ENCODE measurements at regions not wholly inside any gene's neighbourhood (a gene's known extent, or its start where the extent isn't known, plus 50 kb on each side); places are given as distances from the start of the nearest gene placed in this dataset.

DNA sequence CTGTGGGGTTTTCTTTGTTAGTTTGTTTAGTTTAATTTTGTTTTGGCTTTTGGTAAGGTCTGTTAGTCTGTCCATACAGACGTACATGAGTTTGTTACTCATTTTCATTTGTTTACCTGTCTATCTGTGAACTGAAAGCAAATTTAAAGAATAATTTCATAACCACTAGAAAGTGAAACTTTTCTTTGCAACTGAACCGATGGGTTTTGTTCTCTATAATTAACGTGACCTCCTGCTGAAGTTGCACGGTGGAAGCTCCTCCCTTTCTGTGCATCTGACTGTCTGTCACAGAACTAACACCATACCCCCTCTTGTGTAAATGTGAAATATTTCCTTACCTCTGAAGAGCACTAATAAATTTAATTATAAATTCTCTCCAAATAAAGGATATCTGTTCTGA is 595.5 kb downstream of the GALC start:
- no peak for DNase-seq
- Histone ChIP-seq H3K27me3 (no peaks in the 10 kb centered on the region), H3K4me3 (no peak overlapping the region), H3K4me1 (no peaks in the 10 kb centered on the region), H3K27ac (no peak overlapping the region), H3K36me3 (no peaks in the 10 kb centered on the region), H3K9me3 (no peaks in the 10 kb centered on the region)
- intact Hi-C loops (cut with DNase I): no loop called here
- WGBS, 2 donors: 55 to 59% methylated on average over 4 of the region's 4 CpGs
- TF ChIP-seq, protein P1, sequence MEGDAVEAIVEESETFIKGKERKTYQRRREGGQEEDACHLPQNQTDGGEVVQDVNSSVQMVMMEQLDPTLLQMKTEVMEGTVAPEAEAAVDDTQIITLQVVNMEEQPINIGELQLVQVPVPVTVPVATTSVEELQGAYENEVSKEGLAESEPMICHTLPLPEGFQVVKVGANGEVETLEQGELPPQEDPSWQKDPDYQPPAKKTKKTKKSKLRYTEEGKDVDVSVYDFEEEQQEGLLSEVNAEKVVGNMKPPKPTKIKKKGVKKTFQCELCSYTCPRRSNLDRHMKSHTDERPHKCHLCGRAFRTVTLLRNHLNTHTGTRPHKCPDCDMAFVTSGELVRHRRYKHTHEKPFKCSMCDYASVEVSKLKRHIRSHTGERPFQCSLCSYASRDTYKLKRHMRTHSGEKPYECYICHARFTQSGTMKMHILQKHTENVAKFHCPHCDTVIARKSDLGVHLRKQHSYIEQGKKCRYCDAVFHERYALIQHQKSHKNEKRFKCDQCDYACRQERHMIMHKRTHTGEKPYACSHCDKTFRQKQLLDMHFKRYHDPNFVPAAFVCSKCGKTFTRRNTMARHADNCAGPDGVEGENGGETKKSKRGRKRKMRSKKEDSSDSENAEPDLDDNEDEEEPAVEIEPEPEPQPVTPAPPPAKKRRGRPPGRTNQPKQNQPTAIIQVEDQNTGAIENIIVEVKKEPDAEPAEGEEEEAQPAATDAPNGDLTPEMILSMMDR (IDR thresholded peaks at IDR 0.05): no peak
- no peak for TF ChIP-seq POLR2A (IDR thresholded peaks at IDR 0.05)

DNA sequence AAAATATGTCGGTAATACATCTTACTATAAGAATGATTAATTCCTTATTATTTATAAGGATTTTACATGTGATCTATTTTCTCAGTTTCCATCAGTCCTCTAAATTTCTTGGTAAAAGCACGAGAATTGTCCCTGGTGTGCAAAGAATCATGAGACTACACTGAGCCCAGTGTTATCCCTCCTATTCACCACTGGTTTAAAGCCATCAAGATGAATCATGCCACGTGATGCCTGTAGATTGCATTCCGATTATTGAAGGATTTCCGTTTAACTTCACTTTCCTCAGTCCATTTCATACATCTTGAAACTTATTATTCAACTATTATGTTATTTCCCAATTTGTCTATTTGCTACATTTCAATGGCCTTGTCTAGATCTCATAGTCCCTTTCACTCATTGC is 601.9 kb downstream of the GALC start:
- no peak overlapping the region for H3K4me3 ChIP-seq
- 76% methylated on average over 5 of the region's 5 CpGs for WGBS, 2 donors
- TF ChIP-seq, protein P1 (IDR thresholded peaks at IDR 0.05): no peak
- no peak for TF ChIP-seq POLR2A (IDR thresholded peaks at IDR 0.05)

DNA sequence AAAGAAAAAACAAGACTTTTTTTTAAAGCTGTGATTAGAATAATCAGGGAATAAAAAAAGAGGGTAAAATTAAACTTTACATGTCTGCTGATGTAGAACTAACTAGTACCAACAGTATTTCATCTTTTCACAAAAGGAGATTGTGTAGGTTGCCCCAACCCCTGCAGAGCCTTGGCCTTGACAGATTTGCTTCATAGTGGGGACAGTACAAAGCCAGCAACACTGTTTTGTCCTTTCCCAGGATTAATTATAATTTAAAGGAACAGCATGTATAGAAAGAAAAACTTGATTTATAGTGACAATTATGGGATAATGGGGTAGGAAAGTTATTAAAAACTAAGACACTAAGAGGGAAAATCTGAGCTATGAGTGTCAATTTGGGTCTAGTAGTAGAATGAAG is 604.0 kb downstream of the GALC start:
- Histone ChIP-seq H3K9me3 (peaks cover 0 to 11% (median 0%) of the 10 kb centered on the region in 3 donors), H3K4me1 (no peaks in the 10 kb centered on the region), H3K36me3 (no peaks in the 10 kb centered on the region), H3K27me3 (no peaks in the 10 kb centered on the region), H3K27ac (no peak overlapping the region), H3K4me3 (no peak overlapping the region)
- TF ChIP-seq, protein P1 (IDR thresholded peaks at IDR 0.05): no peak
- no peak for TF ChIP-seq POLR2A (IDR thresholded peaks at IDR 0.05)
- intact Hi-C loops (cut with DNase I): no loop called here
- DNase-seq: no peak

More for the DNA sequence above, 601.9 kb downstream of the GALC start:
- Histone ChIP-seq H3K27me3 (no peaks in the 10 kb centered on the region), H3K9me3 (no peaks in the 10 kb centered on the region), H3K36me3 (no peaks in the 10 kb centered on the region), H3K27ac (no peak overlapping the region), H3K4me1 (no peaks in the 10 kb centered on the region)
- intact Hi-C loops (cut with DNase I): no loop called here
- DNase-seq: no peak

DNA sequence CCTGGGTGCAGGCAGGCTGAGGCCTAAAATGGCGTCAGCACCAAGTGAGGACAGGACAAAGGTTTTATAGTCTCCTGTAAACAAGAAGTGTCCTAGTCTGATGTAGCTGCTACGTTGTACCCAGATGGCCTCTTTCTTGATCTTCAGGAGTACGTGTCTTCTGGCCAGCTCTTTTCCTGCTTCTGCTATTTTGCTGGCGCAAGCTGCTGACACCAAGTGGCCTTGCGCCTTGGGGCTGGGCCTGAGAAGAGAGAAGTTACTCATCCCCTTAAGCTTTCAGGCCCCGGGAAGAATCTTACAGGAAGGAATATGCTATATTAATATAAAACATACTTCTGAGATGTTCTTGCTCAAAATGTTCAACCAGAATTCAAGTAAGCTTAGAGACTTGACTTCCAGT is 605.2 kb downstream of the GALC start:
- H3K36me3 ChIP-seq: no peaks in the 10 kb centered on the region
- TF ChIP-seq POLR2A (IDR thresholded peaks at IDR 0.05): no peak
- TF ChIP-seq, protein P1 (IDR thresholded peaks at IDR 0.05): no peak
- peaks cover 0 to 12% (median 3%) of the 10 kb centered on the region in 3 donors for H3K9me3 ChIP-seq
- no peaks in the 10 kb centered on the region for H3K4me1 ChIP-seq
- no peak overlapping the region for H3K4me3 ChIP-seq
- no peak for DNase-seq
- no peak overlapping the region for H3K27ac ChIP-seq
- no peaks in the 10 kb centered on the region for H3K27me3 ChIP-seq
- intact Hi-C loops (cut with DNase I): no loop called here
- 83 to 93% methylated on average over 6 of the region's 6 CpGs for WGBS, 2 donors

DNA sequence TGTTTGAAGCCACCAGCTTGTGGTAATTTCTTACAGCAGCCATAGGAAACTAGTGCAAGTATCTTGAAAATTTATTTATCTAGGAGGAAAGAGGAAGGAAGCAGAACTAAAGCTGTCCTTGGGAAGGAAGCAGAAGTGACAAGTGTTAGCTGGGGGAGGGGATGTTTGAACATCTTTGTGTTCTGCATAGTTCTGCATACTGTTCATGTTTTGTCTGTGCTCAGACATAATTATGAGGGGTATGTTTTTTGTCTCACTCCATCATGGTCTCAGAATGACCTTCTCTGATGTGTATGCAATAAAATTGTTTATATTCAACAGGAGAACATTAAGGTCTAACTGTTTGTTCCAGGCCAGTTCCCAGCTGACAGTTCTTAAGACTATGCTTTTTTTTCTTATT is 606.5 kb downstream of the GALC start:
- Histone ChIP-seq H3K4me1 (no peaks in the 10 kb centered on the region), H3K27ac (no peak overlapping the region), H3K4me3 (no peak overlapping the region), H3K9me3 (peaks cover 0 to 12% (median 5%) of the 10 kb centered on the region in 3 donors), H3K36me3 (no peaks in the 10 kb centered on the region), H3K27me3 (no peaks in the 10 kb centered on the region)
- TF ChIP-seq, protein P1 (IDR thresholded peaks at IDR 0.05): no peak
- no peak for TF ChIP-seq POLR2A (IDR thresholded peaks at IDR 0.05)
- intact Hi-C loops (cut with DNase I): no loop called here
- no peak for DNase-seq

Data from esophagus squamous epithelium (tissue), 5 donors.